ENCODE measurements at regions not wholly inside any gene's neighbourhood (a gene's known extent, or its start where the extent isn't known, plus 50 kb on each side); places are given as distances from the start of the nearest gene placed in this dataset.

DNA sequence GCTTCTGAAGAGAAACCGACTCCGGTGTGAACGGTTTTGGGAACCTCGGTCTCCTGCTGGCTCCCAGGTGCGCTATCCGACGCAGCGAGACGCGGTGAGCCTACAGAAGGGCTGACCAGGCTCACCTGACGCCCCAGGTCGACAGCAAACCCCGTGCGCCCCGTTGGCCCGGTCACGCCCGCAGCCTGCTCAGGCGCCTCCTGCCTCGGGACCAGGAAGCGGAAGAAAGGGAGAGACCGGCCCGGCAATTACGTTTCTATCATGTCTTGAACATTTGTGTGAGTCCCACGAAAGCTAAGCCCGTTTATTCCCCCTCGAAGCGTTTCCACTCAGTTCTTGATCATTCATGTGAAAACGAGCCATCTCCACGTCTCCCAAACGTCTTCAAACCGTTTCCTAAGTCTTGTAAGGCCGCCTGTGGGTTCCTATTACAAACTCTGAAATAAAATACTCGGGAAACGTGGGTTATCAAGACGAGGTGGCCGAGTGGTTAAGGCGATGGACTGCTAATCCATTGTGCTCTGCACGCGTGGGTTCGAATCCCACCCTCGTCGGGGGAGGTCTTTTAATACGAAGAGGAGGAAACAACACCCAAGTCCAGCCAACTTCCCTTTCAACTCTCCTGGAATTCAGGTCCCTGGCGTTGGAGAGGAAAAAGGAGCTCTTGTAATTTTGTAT lies 150.5 kb upstream of the PRSS16 start:
- peak overlapping the region; percentile 62 for H3K4me3 ChIP-seq (replicated peaks; ENCODE audit: low read depth, low read length)
- peak; percentile 56 for DNase-seq (ENCODE audit: low read depth)
- TF ChIP-seq CTCF (IDR thresholded peaks at IDR 0.05; ENCODE audit: low read length, missing control alignments) = no peak

- no peak overlapping the region for H3K4me3 ChIP-seq (replicated peaks; ENCODE audit: low read depth, low read length)
- DNase-seq (ENCODE audit: low read depth) = no peak
- TF ChIP-seq CTCF (IDR thresholded peaks at IDR 0.05; ENCODE audit: low read length, missing control alignments) = no peak
Observed at GRCh38 chr6:27098956-27099355, 148.5 kb upstream of the PRSS16 start.

- no peak for DNase-seq (ENCODE audit: low read depth)
- no peak for TF ChIP-seq CTCF (IDR thresholded peaks at IDR 0.05; ENCODE audit: low read length, missing control alignments)
- no peak overlapping the region for H3K4me3 ChIP-seq (replicated peaks; ENCODE audit: low read depth, low read length)
Observed at GRCh38 chr6:27100921-27101320, 146.6 kb upstream of the PRSS16 start.

DNA sequence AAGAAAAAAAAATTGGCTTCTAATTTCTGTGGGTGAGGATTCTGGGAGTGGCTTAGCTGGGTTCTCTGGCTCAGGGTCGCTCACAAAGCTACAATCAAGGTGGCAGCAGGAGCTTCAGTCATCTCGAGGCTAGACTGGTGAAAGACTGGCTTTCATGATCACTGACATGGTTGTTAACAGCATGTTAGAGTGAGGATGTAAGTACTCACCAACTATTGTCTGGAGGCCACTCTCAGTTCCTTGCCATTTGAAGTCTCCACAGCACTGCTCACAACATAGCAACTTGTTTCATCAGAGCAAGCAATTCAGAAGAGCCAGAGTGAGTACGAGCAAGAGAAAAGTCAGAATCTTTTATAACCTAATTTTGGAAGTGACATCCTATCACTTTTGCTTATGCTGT lies 145.7 kb upstream of the PRSS16 start:
- TF ChIP-seq CTCF (IDR thresholded peaks at IDR 0.05; ENCODE audit: low read length, missing control alignments) = no peak
- no peak for DNase-seq (ENCODE audit: low read depth)
- H3K4me3 ChIP-seq (replicated peaks; ENCODE audit: low read depth, low read length) = no peak overlapping the region

GRCh38 chr6:27106382-27106781 lies 141.1 kb upstream of the PRSS16 start:
- TF ChIP-seq CTCF (IDR thresholded peaks at IDR 0.05; ENCODE audit: low read length, missing control alignments) = no peak
- H3K4me3 ChIP-seq (replicated peaks; ENCODE audit: low read depth, low read length) = no peak overlapping the region
- no peak for DNase-seq (ENCODE audit: low read depth)

DNA sequence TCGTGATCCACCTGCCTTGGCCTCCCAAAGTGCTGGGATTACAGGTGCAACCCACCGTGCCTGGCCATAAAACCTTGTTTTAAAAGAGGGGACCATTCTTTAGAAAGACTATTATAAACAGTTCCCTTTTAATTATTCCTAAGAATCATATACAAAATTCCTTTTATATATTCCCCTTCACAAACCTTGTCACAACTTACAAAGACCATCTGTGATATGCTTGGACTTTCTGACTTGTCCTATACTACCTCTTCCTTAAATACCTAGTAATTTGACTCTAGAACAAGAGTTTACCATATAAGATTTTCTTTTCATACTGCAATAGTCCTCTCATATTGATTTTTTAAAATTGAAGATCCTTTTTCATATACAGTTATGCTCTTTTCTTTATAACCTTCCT lies 135.8 kb upstream of the PRSS16 start:
- no peak overlapping the region for H3K4me3 ChIP-seq (replicated peaks; ENCODE audit: low read depth, low read length)
- no peak for TF ChIP-seq CTCF (IDR thresholded peaks at IDR 0.05; ENCODE audit: low read length, missing control alignments)
- no peak for DNase-seq (ENCODE audit: low read depth)

DNA sequence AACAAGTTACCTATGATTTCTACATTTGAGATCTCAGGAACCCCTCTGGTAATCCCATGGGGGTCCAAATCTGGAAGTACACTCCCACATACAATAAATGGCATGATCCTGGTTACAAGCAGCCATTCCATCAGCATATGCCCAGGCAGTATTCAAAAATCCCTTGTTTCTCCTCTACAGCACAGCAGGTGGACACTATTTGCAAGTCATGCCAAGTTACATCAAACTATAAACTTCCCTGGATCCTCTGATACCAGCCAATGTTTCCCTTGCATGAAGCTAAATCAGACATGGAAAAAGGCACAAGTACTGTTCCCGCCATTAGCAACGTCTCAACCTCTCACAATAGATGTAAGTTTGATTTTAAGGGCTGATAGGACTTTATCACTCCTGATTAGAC lies 134.5 kb upstream of the PRSS16 start:
- H3K4me3 ChIP-seq (replicated peaks; ENCODE audit: low read depth, low read length) = no peak overlapping the region
- no peak for DNase-seq (ENCODE audit: low read depth)
- no peak for TF ChIP-seq CTCF (IDR thresholded peaks at IDR 0.05; ENCODE audit: low read length, missing control alignments)
